ENCODE measurements at regions not wholly inside any gene's neighbourhood (a gene's known extent, or its start where the extent isn't known, plus 50 kb on each side); places are given as distances from the start of the nearest gene placed in this dataset.
A peak's percentile ranks its signal among the peaks of the same experiment; 100 is the strongest.
"Not testable (repeated sequence)": the region's sequence is repeated elsewhere in the genome, so short reads cannot be mapped to it uniquely, and the experiment has no call there.

DNA sequence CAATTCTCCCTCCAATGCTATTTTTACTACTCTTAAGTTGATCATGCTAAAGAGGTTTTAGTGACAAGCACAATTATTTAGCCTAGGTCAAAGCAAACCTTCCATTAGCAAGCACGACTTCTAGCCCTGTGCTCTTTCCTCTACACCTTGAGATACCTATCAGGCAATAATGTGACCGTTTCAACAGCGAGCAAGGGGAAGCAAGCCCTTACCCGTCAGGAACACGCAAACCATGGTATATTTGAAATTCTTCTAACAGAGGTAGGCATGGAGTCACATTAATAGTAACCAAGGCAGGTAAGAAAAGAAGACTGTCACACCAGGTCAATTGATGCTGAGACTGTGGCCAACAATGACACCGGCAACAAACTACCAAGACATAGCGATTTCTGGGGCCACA lies 68.9 kb upstream of the VGLL4 start:
- DNase-seq (ENCODE audit: low read depth), result no peak

DNA sequence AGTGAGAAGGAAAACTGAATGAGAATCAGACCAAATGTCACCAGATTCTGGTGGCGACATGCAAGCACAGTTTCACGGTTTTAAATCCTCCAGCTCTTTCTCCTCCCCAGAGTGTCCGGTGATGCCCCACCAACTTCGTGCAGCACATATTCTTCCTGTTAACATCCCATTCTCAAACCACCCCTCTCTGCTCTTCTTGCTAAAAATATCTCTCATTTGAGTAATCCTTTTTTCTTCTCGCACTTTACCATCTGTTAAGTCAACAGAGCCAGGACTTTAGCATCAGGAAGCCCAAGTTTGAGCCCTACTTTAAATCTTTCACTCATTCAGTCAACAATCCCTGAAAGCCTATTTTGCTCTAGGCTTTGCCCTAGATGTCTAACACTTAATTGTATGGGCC lies 68.2 kb upstream of the VGLL4 start:
- no peak for DNase-seq (ENCODE audit: low read depth)

GRCh38 chr3:11709782-11710181 lies 66.1 kb upstream of the VGLL4 start:
- DNase-seq (ENCODE audit: low read depth), result no peak

DNA sequence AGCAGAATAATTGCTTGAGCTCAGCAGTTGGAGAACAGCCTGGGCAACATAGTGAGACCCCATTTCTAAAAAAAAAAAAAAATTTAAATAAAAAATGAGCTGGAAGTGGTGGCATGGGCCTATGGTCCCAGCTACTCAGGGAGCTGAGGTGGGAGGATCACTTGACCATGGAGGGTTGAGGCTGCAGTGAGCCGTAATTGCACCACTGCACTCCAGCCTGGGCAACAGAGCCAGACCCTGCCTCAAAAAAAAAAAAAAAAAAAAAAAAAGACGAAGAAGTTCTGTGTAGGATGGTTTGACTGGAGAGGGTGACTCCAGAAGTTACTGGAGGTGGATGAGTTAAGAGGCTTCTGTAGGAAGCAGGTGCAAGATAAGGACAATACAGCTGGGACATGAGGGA lies 63.4 kb upstream of the VGLL4 start:
- not testable (repeated sequence) for DNase-seq (ENCODE audit: low read depth)

- DNase-seq (ENCODE audit: low read depth), result no peak
Observed at GRCh38 chr3:11706604-11707003, 62.9 kb upstream of the VGLL4 start.

DNA sequence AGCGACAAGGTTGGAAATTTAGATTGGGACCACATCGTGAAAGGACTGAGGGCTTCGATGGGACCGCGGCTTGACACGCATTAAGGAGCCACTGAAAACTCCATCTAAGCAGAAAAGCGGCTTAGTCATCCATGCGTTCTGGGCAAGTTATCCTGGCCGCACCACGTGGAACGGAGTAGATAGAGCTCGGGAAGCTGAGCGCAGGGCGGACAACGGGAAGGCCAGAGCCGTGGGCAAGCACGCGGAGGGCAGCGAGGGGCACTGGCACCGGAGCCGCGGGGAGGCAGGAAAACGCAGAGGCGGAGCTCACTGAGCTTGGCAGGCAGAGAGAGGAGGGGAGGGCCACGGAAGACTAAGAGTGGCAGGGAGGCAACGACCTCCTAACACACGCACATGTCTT lies 61.3 kb upstream of the VGLL4 start:
- DNase-seq (ENCODE audit: low read depth), result peak; percentile 66

GRCh38 chr3:11703146-11703545 lies 59.4 kb upstream of the VGLL4 start:
- DNase-seq (ENCODE audit: low read depth), result no peak

DNA sequence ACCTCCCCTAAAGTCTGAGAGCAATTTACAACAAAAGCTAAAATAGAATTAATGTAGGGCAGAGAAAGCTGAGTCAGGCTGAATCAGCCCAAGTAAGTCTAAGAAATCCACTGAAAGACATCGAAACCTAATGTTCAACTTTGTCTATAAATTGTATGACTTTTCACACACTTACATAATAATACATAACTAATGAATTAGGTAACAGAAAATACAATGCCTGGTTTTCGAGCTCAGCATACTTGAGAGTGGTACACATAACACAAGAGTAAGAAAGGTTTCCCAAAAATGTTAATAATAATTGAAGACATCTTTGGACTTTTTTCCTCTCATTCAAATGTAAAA lies 55.3 kb upstream of the VGLL4 start:
- peak; percentile 34 for DNase-seq (ENCODE audit: low read depth)

DNA sequence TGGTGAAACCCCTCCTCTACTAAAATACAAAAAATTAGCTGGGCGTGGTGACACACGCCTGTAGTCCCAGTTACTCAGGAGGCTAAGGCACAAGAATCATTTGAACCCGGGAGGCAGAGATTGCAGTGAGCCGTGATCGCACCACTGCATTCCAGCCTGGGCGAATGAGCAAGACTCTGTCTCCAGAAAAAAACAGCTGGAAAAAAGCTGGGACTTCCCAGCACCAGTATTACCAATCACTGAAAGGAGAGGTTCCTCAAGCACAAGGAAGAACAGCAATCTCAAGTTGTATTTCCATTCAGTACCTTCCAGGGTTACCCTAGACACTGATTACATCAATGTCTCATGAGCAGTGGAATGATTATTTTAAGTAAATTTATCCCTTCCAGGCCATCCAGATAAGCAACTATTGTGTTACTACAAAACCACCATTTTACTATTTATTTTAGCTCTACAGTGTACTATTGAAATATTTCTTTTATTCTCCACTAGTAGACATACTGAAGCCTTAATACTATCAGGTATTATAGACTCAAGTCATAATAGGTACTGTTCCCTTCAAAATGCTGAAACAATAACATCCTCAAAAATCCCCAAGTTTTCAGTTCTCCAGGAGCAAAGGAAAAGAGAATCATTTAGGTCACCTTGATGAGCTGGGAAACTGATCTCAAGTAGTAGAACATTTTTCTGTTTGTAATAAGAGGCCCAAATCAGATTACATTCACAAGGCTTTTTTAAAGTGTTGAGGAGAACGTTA lies 54.8 kb upstream of the VGLL4 start:
- no peak for DNase-seq (ENCODE audit: low read depth)

- no peak for DNase-seq (ENCODE audit: low read depth)
Observed at GRCh38 chr3:11697701-11698100, 54.0 kb upstream of the VGLL4 start.

- DNase-seq (ENCODE audit: low read depth), result no peak
Observed at GRCh38 chr3:11696054-11696453, 52.3 kb upstream of the VGLL4 start.
